ES-I3 (cell line): ENCODE measurements at regions not wholly inside any gene's neighbourhood (a gene's known extent, or its start where the extent isn't known, plus 50 kb on each side); places are given as distances from the start of the nearest gene placed in this dataset.

Experiments
- H3K36me3 ChIP-seq: 2 replicates; pipeline ENCODE4 v1.6.1; 2013; ENCODE audit warnings: mild to moderate bottlenecking, low read length, control low read depth, moderate library complexity; ENCODE audit not compliant: insufficient read depth
- H3K4me1 ChIP-seq: 2 replicates; pipeline ENCODE4 v1.6.1; 2013; ENCODE audit warnings: mild to moderate bottlenecking, control low read depth, low read length; ENCODE audit not compliant: insufficient read depth
- H3K9ac ChIP-seq: 2 replicates; pipeline ENCODE4 v1.6.1; 2013; ENCODE audit warnings: low read depth, mild to moderate bottlenecking, low read length, moderate library complexity
- H3K9me3 ChIP-seq: 2 replicates; pipeline ENCODE4 v1.6.1; 2013; ENCODE audit warnings: mild to moderate bottlenecking, low read length, moderate library complexity; ENCODE audit not compliant: control insufficient read depth, insufficient read depth

- Histone ChIP-seq H3K9ac (no peak overlapping the region), H3K4me1 (no peaks in the 10 kb centered on the region), H3K36me3 (no peaks in the 10 kb centered on the region)
Measured at GRCh38 chr6:105769987-105770386, 316.1 kb upstream of the PRDM1 start.

GRCh38 chr6:105769197-105769596 lies 316.9 kb upstream of the PRDM1 start:
- Histone ChIP-seq H3K9ac (no peak overlapping the region), H3K9me3 (no peaks in the 10 kb centered on the region), H3K36me3 (no peaks in the 10 kb centered on the region), H3K4me1 (no peaks in the 10 kb centered on the region)

More at GRCh38 chr6:105769987-105770386, 316.1 kb upstream of the PRDM1 start:
- H3K9me3 ChIP-seq, result peaks cover 4% of the 10 kb centered on the region

- no peaks in the 10 kb centered on the region for H3K4me1 ChIP-seq
- H3K36me3 ChIP-seq, result no peaks in the 10 kb centered on the region
- H3K9me3 ChIP-seq, result no peaks in the 10 kb centered on the region
- no peak overlapping the region for H3K9ac ChIP-seq
Measured at GRCh38 chr6:105767541-105767940, 318.6 kb upstream of the PRDM1 start.

- no peaks in the 10 kb centered on the region for H3K36me3 ChIP-seq
Measured at GRCh38 chr6:105765239-105765638, 320.9 kb upstream of the PRDM1 start.

GRCh38 chr6:105764315-105764714 lies 321.8 kb upstream of the PRDM1 start:
- peaks cover 4% of the 10 kb centered on the region; the same call in 1 of the 2 replicates for H3K4me1 ChIP-seq
- H3K9ac ChIP-seq, result no peak overlapping the region
- H3K36me3 ChIP-seq, result no peaks in the 10 kb centered on the region
- H3K9me3 ChIP-seq, result no peaks in the 10 kb centered on the region

More at GRCh38 chr6:105765239-105765638, 320.9 kb upstream of the PRDM1 start:
- Histone ChIP-seq H3K9ac (no peak overlapping the region), H3K9me3 (no peaks in the 10 kb centered on the region), H3K4me1 (no peaks in the 10 kb centered on the region)

GRCh38 chr6:105763866-105764265 lies 322.3 kb upstream of the PRDM1 start:
- Histone ChIP-seq H3K9me3 (no peaks in the 10 kb centered on the region), H3K4me1 (peaks cover 8% of the 10 kb centered on the region; the same call in 1 of the 2 replicates), H3K9ac (no peak overlapping the region), H3K36me3 (no peaks in the 10 kb centered on the region)

- H3K36me3 ChIP-seq, result no peaks in the 10 kb centered on the region
- H3K4me1 ChIP-seq, result peaks cover 8% of the 10 kb centered on the region; the same call in 1 of the 2 replicates
- no peaks in the 10 kb centered on the region for H3K9me3 ChIP-seq
- no peak overlapping the region for H3K9ac ChIP-seq
Measured at GRCh38 chr6:105760746-105761145, 325.4 kb upstream of the PRDM1 start.

- Histone ChIP-seq H3K9ac (no peak overlapping the region), H3K4me1 (peaks cover 8% of the 10 kb centered on the region; the same call in 1 of the 2 replicates), H3K36me3 (no peaks in the 10 kb centered on the region), H3K9me3 (no peaks in the 10 kb centered on the region)
Measured at GRCh38 chr6:105759946-105760345, 326.2 kb upstream of the PRDM1 start.

GRCh38 chr6:105759015-105759414 lies 327.1 kb upstream of the PRDM1 start:
- peaks cover 8% of the 10 kb centered on the region; the same call in 1 of the 2 replicates for H3K4me1 ChIP-seq
- H3K36me3 ChIP-seq, result no peaks in the 10 kb centered on the region
- no peak overlapping the region for H3K9ac ChIP-seq
- H3K9me3 ChIP-seq, result peaks cover 3% of the 10 kb centered on the region; the same call in 1 of the 2 replicates

GRCh38 chr6:105757512-105758200 lies 328.5 kb upstream of the PRDM1 start:
- Histone ChIP-seq H3K9ac (no peak overlapping the region), H3K9me3 (peaks cover 3% of the 10 kb centered on the region; the same call in 1 of the 2 replicates), H3K36me3 (no peaks in the 10 kb centered on the region), H3K4me1 (peaks cover 15% of the 10 kb centered on the region; the same call in 1 of the 2 replicates)

- no peak overlapping the region for H3K9ac ChIP-seq
- peaks cover 15% of the 10 kb centered on the region; the same call in 1 of the 2 replicates for H3K4me1 ChIP-seq
- no peaks in the 10 kb centered on the region for H3K36me3 ChIP-seq
- peaks cover 3% of the 10 kb centered on the region; the same call in 1 of the 2 replicates for H3K9me3 ChIP-seq
Measured at GRCh38 chr6:105755885-105756284, 330.3 kb upstream of the PRDM1 start.

GRCh38 chr6:105753620-105754211 lies 332.4 kb upstream of the PRDM1 start:
- Histone ChIP-seq H3K9me3 (peaks cover 3% of the 10 kb centered on the region; the same call in 1 of the 2 replicates), H3K9ac (no peak overlapping the region), H3K4me1 (0 out of 2 replicates have a peak, but pooled peaks cover 6% of the 10 kb centered on the region), H3K36me3 (no peaks in the 10 kb centered on the region)

- H3K9ac ChIP-seq, result no peak overlapping the region
- peaks cover 3% of the 10 kb centered on the region; the same call in 1 of the 2 replicates for H3K9me3 ChIP-seq
- no peaks in the 10 kb centered on the region for H3K36me3 ChIP-seq
Measured at GRCh38 chr6:105753207-105753606, 332.9 kb upstream of the PRDM1 start.

GRCh38 chr6:105750089-105750488 lies 336.0 kb upstream of the PRDM1 start:
- Histone ChIP-seq H3K9me3 (peaks cover 3% of the 10 kb centered on the region; the same call in 1 of the 2 replicates), H3K36me3 (no peaks in the 10 kb centered on the region), H3K9ac (no peak overlapping the region), H3K4me1 (peaks cover 15% of the 10 kb centered on the region)

More at GRCh38 chr6:105753207-105753606, 332.9 kb upstream of the PRDM1 start:
- 0 out of 2 replicates have a peak, but pooled peaks cover 6% of the 10 kb centered on the region for H3K4me1 ChIP-seq

- H3K9ac ChIP-seq, result no peak overlapping the region
- H3K9me3 ChIP-seq, result no peaks in the 10 kb centered on the region
- no peaks in the 10 kb centered on the region for H3K36me3 ChIP-seq
- H3K4me1 ChIP-seq, result peaks cover 15% of the 10 kb centered on the region
Measured at GRCh38 chr6:105748737-105749161, 337.4 kb upstream of the PRDM1 start.
